HCT116 (cell line): ENCODE measurements at regions not wholly inside any gene's neighbourhood (a gene's known extent, or its start where the extent isn't known, plus 50 kb on each side); places are given as distances from the start of the nearest gene placed in this dataset.

Source experiments
- ATAC-seq: fragments of 200-7000 bp; cut with Tn5 transposase; 2 replicates; pipeline ENCODE4 v1.9.1; 2020; ENCODE audit warnings: mild to moderate bottlenecking, moderate library complexity
- BruUV-seq: library from RNA; stranded (reverse); fragments of 400-500 nt; replicated peaks from 2 replicates; lab custom pipeline; 2021; lab: Mats Ljungman, UMichigan
- CTCF ChIA-PET: fragments of 300-600 bp; sonication (Branson Sonifier 250); formaldehyde crosslinking; loops from one replicate; lab custom pipeline; 2021; ENCODE audit warnings: antibody characterized with exemption; lab: Charles Lee
- POLR2A ChIA-PET: fragments of 300-600, 350-600 bp; sonication (Branson Sonifier 250); formaldehyde crosslinking; loops from one replicate; lab custom pipeline; 2021; ENCODE audit warnings: antibody characterized with exemption; lab: Charles Lee
- RAD21 ChIA-PET, 2 experiments: fragments of 300-600 bp; sonication (Branson Sonifier 250); formaldehyde crosslinking; loops; one replicate each; lab custom pipeline; 2023; ENCODE audit warnings: low total read pairs in 2 of 2; ENCODE audit not compliant: uncharacterized antibody in 2 of 2, unreplicated experiment in 2 of 2, low non-redundant PET in 1 of 2; lab: Charles Lee
- DNase-seq: peaks from one replicate; pipeline ENCODE4 v3.0.0-alpha.2; 2010; ENCODE audit warnings: low read depth, low spot score
- H2AFZ ChIP-seq: fragments of 200-600 bp; shearing (Covaris generic), sonication (generic); 2 replicates; pipeline ENCODE4 v1.6.1; 2017; ENCODE audit warnings: low read depth, mixed run types, mixed read lengths, antibody characterized with exemption, low read length; ENCODE audit not compliant: poor library complexity, severe bottlenecking
- H3K27ac ChIP-seq: 2 replicates; pipeline ENCODE4 v1.5.1; 2012; ENCODE audit warnings: low read depth, low read length
- H3K27me3 ChIP-seq: fragments of 200-600 bp; sonication (generic); 2 replicates; pipeline ENCODE4 v1.6.1; 2016; ENCODE audit warnings: mixed run types, low read length, mixed read lengths; ENCODE audit not compliant: insufficient read depth
- H3K36me3 ChIP-seq, 2 experiments: fragments of 200-500 bp in 1 of 2; fragments of 200-600 bp in 1 of 2; sonication (Bioruptor generic) in 1 of 2; sonication (generic) in 1 of 2; 2 replicates each; pipeline versions ENCODE4 v1.5.1 to v1.6.1; 2014 to 2016; ENCODE audit warnings: low read length in 2 of 2, inconsistent platforms in 1 of 2, mixed read lengths in 1 of 2, mixed run types in 1 of 2; ENCODE audit not compliant: insufficient read depth in 2 of 2, control insufficient read depth in 1 of 2
- H3K4me1 ChIP-seq, 2 experiments: fragments of 200-600 bp in 1 of 2; sonication (generic) in 1 of 2; 2 replicates each; pipeline versions ENCODE4 v1.5.1 to v1.6.1; 2012 to 2017; ENCODE audit warnings: low read length in 2 of 2, inconsistent platforms in 1 of 2, mild to moderate bottlenecking in 1 of 2, mixed read lengths in 1 of 2, mixed run types in 1 of 2, moderate library complexity in 1 of 2; ENCODE audit not compliant: insufficient read depth in 2 of 2, control insufficient read depth in 1 of 2
- H3K4me2 ChIP-seq: fragments of 200-600 bp; sonication (generic); 2 replicates; pipeline ENCODE4 v1.6.1; 2017; ENCODE audit warnings: mixed run types, low read length, mixed read lengths
- H3K4me3 ChIP-seq, 2 experiments: fragments of 200-600 bp in 1 of 2; sonication (generic) in 1 of 2; replicated peaks in 1 of 2; 2 replicates each; pipeline ENCODE4 v1.5.1; 2011 to 2016; ENCODE audit warnings: low read length in 2 of 2, control low read depth in 1 of 2, low read depth in 1 of 2, mild to moderate bottlenecking in 1 of 2, mixed read lengths in 1 of 2, mixed run types in 1 of 2
- H3K79me2 ChIP-seq: fragments of 200-600 bp; sonication (generic); 2 replicates; pipeline ENCODE4 v1.6.1; 2017; ENCODE audit warnings: mild to moderate bottlenecking, mixed run types, low read length, moderate library complexity, mixed read lengths; ENCODE audit not compliant: insufficient read depth
- H3K9ac ChIP-seq: fragments of 200-600 bp; sonication (generic); 2 replicates; pipeline ENCODE4 v1.6.1; 2016; ENCODE audit warnings: low read length, mixed read lengths
- H3K9me2 ChIP-seq: fragments of 200-600 bp; sonication (generic), shearing (Covaris generic); 2 replicates; pipeline ENCODE4 v1.6.1; 2017; ENCODE audit warnings: mixed run types, mild to moderate bottlenecking, moderate library complexity; ENCODE audit not compliant: insufficient read depth
- H3K9me3 ChIP-seq, 2 experiments: fragments of 200-500 bp in 1 of 2; fragments of 200-600 bp in 1 of 2; sonication (Bioruptor generic) in 1 of 2; sonication (generic) in 1 of 2; 2 replicates each; pipeline ENCODE4 v1.6.1; 2014 to 2017; ENCODE audit warnings: low read length in 2 of 2, mixed read lengths in 2 of 2, inconsistent platforms in 1 of 2, low read depth in 1 of 2, mild to moderate bottlenecking in 1 of 2, mixed run types in 1 of 2, moderate library complexity in 1 of 2; ENCODE audit not compliant: control insufficient read depth in 1 of 2, insufficient read depth in 1 of 2
- H4K20me1 ChIP-seq: fragments of 200-600 bp; sonication (generic), shearing (Covaris generic); 2 replicates; pipeline ENCODE4 v1.6.1; 2017; ENCODE audit warnings: mixed run types, mild to moderate bottlenecking, moderate library complexity; ENCODE audit not compliant: insufficient read depth
- EGR1 ChIP-seq: IDR thresholded peaks from 2 replicates; pipeline ENCODE4 v1.6.1; 2012; ENCODE audit warnings: low read depth
- ELF1 ChIP-seq: IDR thresholded peaks from 2 replicates; pipeline ENCODE4 v1.6.1; 2012; ENCODE audit warnings: low read depth, borderline replicate concordance
- FOSL1 ChIP-seq: IDR thresholded peaks from 2 replicates; pipeline ENCODE4 v1.6.1; 2012; ENCODE audit warnings: low read depth
- JUND ChIP-seq: IDR thresholded peaks from 2 replicates; pipeline ENCODE4 v1.6.1; 2012
- RAD21 ChIP-seq: IDR thresholded peaks from 2 replicates; pipeline ENCODE4 v1.6.1; 2012; ENCODE audit warnings: low read depth, mild to moderate bottlenecking
- SIN3A ChIP-seq: IDR thresholded peaks from 2 replicates; pipeline ENCODE4 v1.6.1; 2012; ENCODE audit warnings: low read depth
- SRF ChIP-seq: IDR thresholded peaks from 2 replicates; pipeline ENCODE4 v1.6.1; 2012; ENCODE audit warnings: low read depth
- YY1 ChIP-seq: IDR thresholded peaks from 2 replicates; pipeline ENCODE4 v1.6.1; 2011; ENCODE audit warnings: low read length, low read depth, moderate library complexity, mild to moderate bottlenecking; ENCODE audit not compliant: insufficient replicate concordance; ENCODE audit errors: extremely low read depth
- ZFX ChIP-seq: fragments of 450-650 bp; IDR thresholded peaks from 2 replicates; pipeline ENCODE4 v1.6.1; 2017
- ZNF274 ChIP-seq: fragments of 200-500 bp; sonication (Bioruptor generic); IDR thresholded peaks from 2 replicates; pipeline ENCODE4 v1.6.1; 2014; ENCODE audit warnings: mild to moderate bottlenecking, low read depth, low read length, inconsistent platforms
- intact Hi-C: fragments of 100-400 bp; cut with micrococcal nuclease; formaldehyde crosslinking; loops from 2 replicates; pipeline ENCODE4 v1.10.0; 2022
- TF ChIP-seq, protein P1 (sequence below): IDR thresholded peaks from 2 replicates; pipeline ENCODE4 v1.6.1; 2012; ENCODE audit warnings: low read depth
- TF ChIP-seq, protein P2 (sequence below): IDR thresholded peaks from 2 replicates; pipeline ENCODE4 v1.6.1; 2012

DNA sequence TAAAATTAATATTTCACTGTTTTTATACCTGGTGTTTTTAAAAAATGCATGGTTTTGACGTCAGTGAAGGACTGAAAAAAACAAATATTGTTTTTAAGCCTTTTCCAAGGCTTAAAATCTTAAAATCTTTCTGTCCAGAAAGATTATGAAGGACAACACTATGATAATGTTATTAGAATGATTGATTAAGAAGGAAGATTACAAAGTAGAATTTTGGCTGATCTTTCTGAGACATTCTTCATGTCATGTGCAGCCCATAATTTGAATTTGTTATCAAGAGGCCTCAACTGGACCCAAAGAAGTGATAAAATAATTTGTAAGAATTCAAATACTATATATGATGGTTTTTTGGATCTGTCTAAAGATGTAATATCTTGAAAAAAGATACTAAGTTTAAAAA lies 584.4 kb upstream of the CXADR start:
- peaks cover 3 to 16% of the 10 kb centered on the region in 2 experiments; a peak in 1 of 4 replicates for H3K9me3 ChIP-seq
- H3K36me3 ChIP-seq: no peaks in the 10 kb centered on the region
- ChIA-PET CTCF (no interaction called here), RAD21 (no interaction called here), POLR2A (no interaction called here)
- no peak for DNase-seq
- ATAC-seq: no peak
- H3K27ac ChIP-seq: no peak overlapping the region
- no peaks in the 10 kb centered on the region for H3K79me2 ChIP-seq
- BruUV-seq: no TSS peak
- H4K20me1 ChIP-seq: no peaks in the 10 kb centered on the region
- no peak overlapping the region for H3K9ac ChIP-seq
- H3K9me2 ChIP-seq: no peaks in the 10 kb centered on the region
- no peak overlapping the region for H2AFZ ChIP-seq
- no peak overlapping the region for H3K4me2 ChIP-seq
- H3K27me3 ChIP-seq: no peaks in the 10 kb centered on the region
- H3K4me1 ChIP-seq: no peaks in the 10 kb centered on the region
- intact Hi-C loops: no loop called here
- no peak overlapping the region for H3K4me3 ChIP-seq
- no peak for TF ChIP-seq SIN3A
- TF ChIP-seq SRF: no peak
- TF ChIP-seq ZFX: no peak
- TF ChIP-seq, protein P1, sequence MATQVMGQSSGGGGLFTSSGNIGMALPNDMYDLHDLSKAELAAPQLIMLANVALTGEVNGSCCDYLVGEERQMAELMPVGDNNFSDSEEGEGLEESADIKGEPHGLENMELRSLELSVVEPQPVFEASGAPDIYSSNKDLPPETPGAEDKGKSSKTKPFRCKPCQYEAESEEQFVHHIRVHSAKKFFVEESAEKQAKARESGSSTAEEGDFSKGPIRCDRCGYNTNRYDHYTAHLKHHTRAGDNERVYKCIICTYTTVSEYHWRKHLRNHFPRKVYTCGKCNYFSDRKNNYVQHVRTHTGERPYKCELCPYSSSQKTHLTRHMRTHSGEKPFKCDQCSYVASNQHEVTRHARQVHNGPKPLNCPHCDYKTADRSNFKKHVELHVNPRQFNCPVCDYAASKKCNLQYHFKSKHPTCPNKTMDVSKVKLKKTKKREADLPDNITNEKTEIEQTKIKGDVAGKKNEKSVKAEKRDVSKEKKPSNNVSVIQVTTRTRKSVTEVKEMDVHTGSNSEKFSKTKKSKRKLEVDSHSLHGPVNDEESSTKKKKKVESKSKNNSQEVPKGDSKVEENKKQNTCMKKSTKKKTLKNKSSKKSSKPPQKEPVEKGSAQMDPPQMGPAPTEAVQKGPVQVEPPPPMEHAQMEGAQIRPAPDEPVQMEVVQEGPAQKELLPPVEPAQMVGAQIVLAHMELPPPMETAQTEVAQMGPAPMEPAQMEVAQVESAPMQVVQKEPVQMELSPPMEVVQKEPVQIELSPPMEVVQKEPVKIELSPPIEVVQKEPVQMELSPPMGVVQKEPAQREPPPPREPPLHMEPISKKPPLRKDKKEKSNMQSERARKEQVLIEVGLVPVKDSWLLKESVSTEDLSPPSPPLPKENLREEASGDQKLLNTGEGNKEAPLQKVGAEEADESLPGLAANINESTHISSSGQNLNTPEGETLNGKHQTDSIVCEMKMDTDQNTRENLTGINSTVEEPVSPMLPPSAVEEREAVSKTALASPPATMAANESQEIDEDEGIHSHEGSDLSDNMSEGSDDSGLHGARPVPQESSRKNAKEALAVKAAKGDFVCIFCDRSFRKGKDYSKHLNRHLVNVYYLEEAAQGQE: no peak
- no peak for TF ChIP-seq FOSL1
- TF ChIP-seq, protein P2, sequence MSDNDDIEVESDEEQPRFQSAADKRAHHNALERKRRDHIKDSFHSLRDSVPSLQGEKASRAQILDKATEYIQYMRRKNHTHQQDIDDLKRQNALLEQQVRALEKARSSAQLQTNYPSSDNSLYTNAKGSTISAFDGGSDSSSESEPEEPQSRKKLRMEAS: no peak
- no peak for TF ChIP-seq YY1
- no peak for TF ChIP-seq ZNF274
- TF ChIP-seq RAD21: no peak
- TF ChIP-seq ELF1: no peak
- TF ChIP-seq EGR1: no peak
- no peak for TF ChIP-seq JUND
